Brain microvascular endothelial cell (primary cell): ENCODE measurements at regions not wholly inside any gene's neighbourhood (a gene's known extent, or its start where the extent isn't known, plus 50 kb on each side); places are given as distances from the start of the nearest gene placed in this dataset.

ENCODE experiments used
- DNase-seq: peaks from one replicate; pipeline ENCODE4 v3.0.0-alpha.2; 2020
- H3K27ac ChIP-seq: fragments of 250-450 bp; sonication (Bioruptor Pico); 2 replicates; pipeline ENCODE4 v1.5.1; 2020; ENCODE audit warnings: mild to moderate bottlenecking, moderate library complexity
- H3K27me3 ChIP-seq: fragments of 250-450 bp; sonication (Bioruptor Pico); replicated peaks from 2 replicates; pipeline ENCODE4 v1.5.1; 2020; ENCODE audit warnings: mild to moderate bottlenecking
- H3K36me3 ChIP-seq: fragments of 250-450 bp; sonication (Bioruptor Pico); replicated peaks from 2 replicates; pipeline ENCODE4 v1.5.1; 2020; ENCODE audit warnings: mild to moderate bottlenecking
- H3K4me3 ChIP-seq: 2 replicates; pipeline ENCODE4 v1.5.1; 2011; ENCODE audit warnings: low read depth, mild to moderate bottlenecking, control low read depth, low read length, moderate library complexity
- in situ Hi-C: cut with HindIII; loops from 2 replicates; pipeline ENCODE4 v1.10.0; 2017; ENCODE audit warnings: low sequenced_read_pairs, low pct_ligation_motif_present
- TF ChIP-seq, protein P1 (sequence below): IDR thresholded peaks from 2 replicates; pipeline ENCODE4 v1.5.1; 2011; ENCODE audit warnings: low read depth, mild to moderate bottlenecking, moderate library complexity, low read length, control low read depth, inconsistent platforms; ENCODE audit errors: missing control alignments

DNA sequence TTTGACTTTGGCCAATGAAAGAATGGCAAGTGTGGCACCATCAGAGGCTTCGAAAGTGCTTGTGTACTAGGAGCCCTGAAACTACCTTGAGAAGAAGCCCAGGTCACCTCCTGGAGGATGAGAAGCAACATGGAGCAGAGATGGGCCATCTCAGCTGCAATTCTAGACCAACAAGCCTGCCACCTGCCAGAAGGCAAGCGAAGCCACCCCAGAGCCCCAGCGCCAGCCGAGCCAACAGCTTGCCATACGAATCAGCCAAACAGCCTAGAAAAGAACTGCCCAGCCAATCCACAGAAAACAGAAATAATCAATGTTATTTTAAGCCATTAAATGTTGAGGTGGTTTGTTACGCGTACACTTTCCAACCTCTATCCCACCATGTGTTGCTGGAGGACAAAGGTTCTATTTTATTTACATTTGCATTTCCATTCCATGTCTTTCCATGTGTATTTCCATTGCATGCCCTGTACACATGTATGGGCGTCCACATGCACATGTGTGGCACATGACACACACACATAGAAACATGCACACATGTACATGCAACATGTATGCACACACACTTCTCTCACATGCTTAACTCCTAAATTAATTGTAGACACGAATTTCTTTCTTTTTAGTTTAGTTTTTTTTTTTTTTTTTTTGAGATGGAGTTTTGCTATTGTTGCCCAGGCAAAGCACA lies 144.3 kb upstream of the TNRC6C start:
- TF ChIP-seq, protein P1, sequence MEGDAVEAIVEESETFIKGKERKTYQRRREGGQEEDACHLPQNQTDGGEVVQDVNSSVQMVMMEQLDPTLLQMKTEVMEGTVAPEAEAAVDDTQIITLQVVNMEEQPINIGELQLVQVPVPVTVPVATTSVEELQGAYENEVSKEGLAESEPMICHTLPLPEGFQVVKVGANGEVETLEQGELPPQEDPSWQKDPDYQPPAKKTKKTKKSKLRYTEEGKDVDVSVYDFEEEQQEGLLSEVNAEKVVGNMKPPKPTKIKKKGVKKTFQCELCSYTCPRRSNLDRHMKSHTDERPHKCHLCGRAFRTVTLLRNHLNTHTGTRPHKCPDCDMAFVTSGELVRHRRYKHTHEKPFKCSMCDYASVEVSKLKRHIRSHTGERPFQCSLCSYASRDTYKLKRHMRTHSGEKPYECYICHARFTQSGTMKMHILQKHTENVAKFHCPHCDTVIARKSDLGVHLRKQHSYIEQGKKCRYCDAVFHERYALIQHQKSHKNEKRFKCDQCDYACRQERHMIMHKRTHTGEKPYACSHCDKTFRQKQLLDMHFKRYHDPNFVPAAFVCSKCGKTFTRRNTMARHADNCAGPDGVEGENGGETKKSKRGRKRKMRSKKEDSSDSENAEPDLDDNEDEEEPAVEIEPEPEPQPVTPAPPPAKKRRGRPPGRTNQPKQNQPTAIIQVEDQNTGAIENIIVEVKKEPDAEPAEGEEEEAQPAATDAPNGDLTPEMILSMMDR = no peak
- in situ Hi-C loops = no loop called here
- DNase-seq = no peak

DNA sequence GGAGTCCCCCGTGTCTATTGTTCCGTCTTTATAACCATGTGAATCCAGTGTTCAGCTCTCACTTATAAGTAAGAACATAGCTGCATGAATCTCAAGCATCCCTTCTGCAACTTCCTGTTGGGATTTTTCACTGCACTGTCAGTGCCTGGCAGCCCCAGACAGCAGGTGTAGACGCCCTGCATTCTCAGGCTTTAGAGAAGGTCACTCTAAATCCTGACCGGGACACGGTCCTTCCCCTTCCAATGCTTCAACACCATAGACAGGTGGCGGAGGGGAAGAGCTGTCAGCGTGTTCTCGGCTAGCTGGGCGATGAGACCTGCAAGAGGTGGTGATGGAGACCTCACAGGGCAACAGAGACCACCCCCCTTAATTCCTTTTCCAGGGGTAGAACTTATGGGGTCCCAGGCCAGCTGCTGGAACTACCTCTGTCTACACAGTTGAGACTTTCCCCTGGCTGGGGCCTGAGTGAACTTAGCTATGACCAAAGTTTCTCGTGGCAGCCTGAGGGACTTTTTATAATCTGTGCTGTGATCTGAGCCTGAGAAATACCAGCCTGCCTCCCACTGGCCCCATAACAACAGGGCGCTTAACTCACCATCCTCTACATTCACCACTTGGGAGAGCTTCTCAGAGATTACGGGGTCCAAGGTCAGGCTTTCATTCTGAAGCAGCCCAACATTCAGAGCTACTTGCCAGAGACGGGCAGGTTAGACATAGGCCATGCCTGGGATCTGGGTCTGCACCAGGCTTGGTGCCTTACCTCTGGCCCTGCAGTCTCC lies 143.2 kb upstream of the TNRC6C start:
- in situ Hi-C loops = no loop called here
- Histone ChIP-seq H3K4me3 (no peak overlapping the region), H3K27me3 (no peaks in the 10 kb centered on the region), H3K36me3 (no peaks in the 10 kb centered on the region), H3K27ac (no peak overlapping the region)
- TF ChIP-seq, protein P1 = peak; percentile 4
- no peak for DNase-seq

More for the DNA sequence above, 144.3 kb upstream of the TNRC6C start:
- Histone ChIP-seq H3K36me3 (no peaks in the 10 kb centered on the region), H3K27ac (no peak overlapping the region), H3K4me3 (no peak overlapping the region), H3K27me3 (no peaks in the 10 kb centered on the region)

DNA sequence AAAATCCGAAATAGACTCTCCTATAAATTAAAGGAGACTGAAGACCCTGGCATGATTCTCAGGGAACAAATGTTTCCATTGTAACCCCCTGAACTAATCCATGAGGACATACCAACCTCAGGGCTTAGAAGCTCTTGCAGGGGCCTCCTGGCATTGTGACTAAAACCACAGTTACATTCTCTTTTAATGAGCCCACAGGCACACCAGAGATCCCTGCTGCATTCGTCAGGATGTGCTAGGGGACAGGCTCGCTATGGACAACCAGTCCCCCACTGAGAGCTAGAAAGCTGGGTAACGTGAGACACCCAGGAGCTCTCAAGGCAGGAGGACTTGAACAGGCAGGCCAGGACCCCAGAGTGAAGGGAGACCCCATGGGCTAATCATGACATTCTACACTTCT lies 140.6 kb upstream of the TNRC6C start:
- Histone ChIP-seq H3K4me3 (no peak overlapping the region), H3K36me3 (no peaks in the 10 kb centered on the region), H3K27me3 (no peaks in the 10 kb centered on the region), H3K27ac (no peak overlapping the region)
- TF ChIP-seq, protein P1 = no peak
- in situ Hi-C loops = no loop called here
- DNase-seq = no peak

DNA sequence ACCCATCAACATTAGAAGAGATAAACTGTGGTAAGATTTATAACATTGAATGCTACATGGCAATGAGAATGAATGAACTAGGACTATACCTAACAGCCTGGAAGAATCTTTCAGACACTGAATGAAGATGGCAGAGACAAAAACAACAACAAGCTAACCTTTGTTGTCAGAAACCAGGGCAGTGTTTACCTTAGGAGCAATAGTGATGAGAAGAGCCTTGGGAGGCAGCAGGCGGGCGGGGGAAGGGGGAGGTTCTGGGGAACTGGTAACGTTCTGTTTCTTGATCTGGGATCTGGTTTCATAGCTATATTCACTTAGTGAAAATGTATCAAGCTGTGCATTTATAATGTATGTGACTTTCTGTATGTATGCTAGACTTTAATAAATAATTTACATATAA lies 139.0 kb upstream of the TNRC6C start:
- DNase-seq = no peak
- TF ChIP-seq, protein P1 = no peak
- H3K27ac ChIP-seq = no peak overlapping the region
- no peak overlapping the region for H3K4me3 ChIP-seq
- in situ Hi-C loops = no loop called here
- H3K27me3 ChIP-seq = no peaks in the 10 kb centered on the region
- H3K36me3 ChIP-seq = no peaks in the 10 kb centered on the region

DNA sequence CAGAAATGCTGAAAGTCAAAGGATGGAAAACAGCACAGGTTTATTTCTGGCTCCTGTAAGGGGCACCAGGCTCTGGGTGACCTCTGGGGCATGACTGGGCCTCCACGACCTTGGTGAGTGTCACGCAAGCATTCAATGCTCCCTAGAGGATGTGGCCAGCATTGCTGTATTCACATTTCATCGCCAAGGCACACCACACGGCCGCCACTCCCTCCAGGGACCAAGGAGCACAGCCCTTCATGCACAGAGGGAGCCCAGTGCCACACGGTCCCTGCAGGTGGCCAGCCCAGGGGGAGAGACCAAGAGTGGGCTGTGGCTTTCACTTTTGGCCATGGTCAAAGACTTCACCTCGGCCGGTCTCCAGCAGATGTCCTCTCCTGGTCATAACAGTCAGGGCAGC lies 137.4 kb upstream of the TNRC6C start:
- Histone ChIP-seq H3K27me3 (no peaks in the 10 kb centered on the region), H3K4me3 (no peak overlapping the region), H3K36me3 (no peaks in the 10 kb centered on the region), H3K27ac (no peak overlapping the region)
- in situ Hi-C loops = no loop called here
- no peak for DNase-seq
- TF ChIP-seq, protein P1 = no peak
